ENCODE measurements at regions not wholly inside any gene's neighbourhood (a gene's known extent, or its start where the extent isn't known, plus 50 kb on each side); places are given as distances from the start of the nearest gene placed in this dataset.
"Not testable (repeated sequence)": the region's sequence is repeated elsewhere in the genome, so short reads cannot be mapped to it uniquely, and the experiment has no call there.

DNA sequence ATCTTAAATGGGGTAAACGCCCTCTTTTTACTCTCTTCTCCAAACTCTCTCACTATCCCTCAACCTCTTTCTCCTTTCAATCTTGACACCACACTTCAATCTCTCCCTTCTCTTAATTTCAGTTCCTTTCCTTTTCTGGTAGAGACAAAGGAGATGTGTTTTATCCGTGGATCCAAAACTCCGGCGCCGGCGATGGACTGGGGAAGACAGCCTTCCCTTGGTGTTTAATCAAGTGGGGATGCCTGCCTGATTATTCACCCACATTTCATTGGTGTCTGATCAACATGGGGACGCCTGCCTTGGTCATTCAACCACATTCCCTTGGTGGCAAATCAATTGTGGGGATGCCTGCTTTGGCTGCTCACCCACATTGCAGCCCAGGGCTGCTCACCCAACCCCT is 205.3 kb upstream of the FKBP1C start:
- CTCF ChIA-PET, POLR2A ChIA-PET: not testable (repeated sequence)

GRCh38 chr6:63010962-63011361 is 200.3 kb upstream of the FKBP1C start:
- POLR2A ChIA-PET, CTCF ChIA-PET: not testable (repeated sequence)

- CTCF ChIA-PET = no interaction called here
- POLR2A ChIA-PET = no interaction called here
Measured at GRCh38 chr6:63014290-63014689, 197.0 kb upstream of the FKBP1C start.

- CTCF ChIA-PET = no interaction called here
- POLR2A ChIA-PET = no interaction called here
Measured at GRCh38 chr6:63022631-63023030, 188.6 kb upstream of the FKBP1C start.

DNA sequence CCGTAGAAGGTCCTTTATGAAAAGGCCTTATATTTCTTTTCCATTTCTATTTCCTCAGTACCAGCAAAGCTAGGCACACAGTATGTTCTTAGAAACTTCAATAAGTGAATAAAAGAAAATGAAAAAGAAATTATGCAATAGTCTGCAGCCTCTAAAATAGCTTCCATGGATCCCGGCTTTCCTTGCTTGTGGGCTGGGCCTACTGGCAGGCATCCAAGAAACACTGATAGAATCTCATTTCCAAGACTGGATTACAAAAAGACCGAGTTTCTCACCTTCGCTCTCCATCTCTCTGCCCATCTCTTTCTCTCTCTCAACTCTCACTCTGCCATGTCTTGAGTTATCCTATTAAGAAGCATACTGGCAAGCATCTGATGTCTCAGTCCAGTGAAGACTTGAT is 187.5 kb upstream of the FKBP1C start:
- POLR2A ChIA-PET = no interaction called here
- CTCF ChIA-PET = no interaction called here

DNA sequence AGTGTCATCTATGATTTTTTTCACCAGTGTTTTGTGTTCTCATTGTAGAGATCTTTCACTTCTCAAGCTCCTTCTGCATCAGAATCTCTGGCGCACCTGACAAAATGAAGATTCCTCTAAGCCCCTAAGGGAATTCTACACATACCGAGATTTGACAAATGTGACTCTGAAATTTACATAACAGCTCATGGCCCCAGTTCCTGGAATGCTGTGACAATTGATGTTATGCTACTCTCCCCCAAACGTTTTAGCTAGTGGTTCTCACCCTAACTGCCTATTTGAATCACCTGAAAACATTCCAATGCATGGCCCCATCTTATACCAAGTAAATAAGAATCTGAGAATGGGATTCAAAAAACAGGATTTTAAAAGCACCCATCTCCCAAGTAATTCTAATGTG is 162.1 kb upstream of the FKBP1C start:
- CTCF ChIA-PET = no interaction called here
- POLR2A ChIA-PET = no interaction called here

- CTCF ChIA-PET, POLR2A ChIA-PET: not testable (repeated sequence)
Measured at GRCh38 chr6:63053206-63053605, 158.1 kb upstream of the FKBP1C start.

GRCh38 chr6:63058601-63059000 is 152.7 kb upstream of the FKBP1C start:
- POLR2A ChIA-PET = no interaction called here
- CTCF ChIA-PET = no interaction called here

DNA sequence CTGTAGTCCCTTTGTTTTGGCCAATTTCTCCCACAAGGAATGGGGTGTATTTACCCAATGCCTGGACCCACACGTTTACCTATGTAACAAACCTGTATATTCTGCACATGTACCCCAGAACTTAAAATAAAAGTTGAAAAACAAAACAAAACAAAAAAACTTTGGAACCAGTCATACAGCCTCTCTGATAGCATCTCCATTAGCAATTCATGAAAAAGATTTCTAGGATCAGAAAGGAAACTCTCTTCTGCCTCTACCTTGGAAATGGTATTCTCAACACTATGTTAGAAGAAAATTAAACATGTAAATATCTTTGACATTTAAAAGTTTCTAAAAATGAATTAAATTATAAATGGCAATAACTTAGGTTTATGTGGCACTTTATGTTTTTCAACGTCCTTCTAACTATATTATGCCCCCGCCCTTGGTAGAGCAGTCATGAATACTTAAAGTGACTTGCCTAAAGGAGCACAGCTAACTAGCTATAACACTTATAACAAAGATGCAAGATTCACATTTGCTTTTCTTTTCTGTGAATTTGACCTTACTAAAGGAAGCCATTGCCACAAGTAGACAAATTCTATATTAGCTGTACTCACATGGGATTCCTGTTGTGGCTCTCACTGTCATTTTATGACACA is 147.5 kb upstream of the FKBP1C start:
- POLR2A ChIA-PET = no interaction called here
- CTCF ChIA-PET = no interaction called here

- POLR2A ChIA-PET = no interaction called here
- CTCF ChIA-PET = no interaction called here
Measured at GRCh38 chr6:63066055-63066704, 145.1 kb upstream of the FKBP1C start.

GRCh38 chr6:63094947-63095346 is 116.3 kb upstream of the FKBP1C start:
- CTCF ChIA-PET = no interaction called here
- POLR2A ChIA-PET = no interaction called here

DNA sequence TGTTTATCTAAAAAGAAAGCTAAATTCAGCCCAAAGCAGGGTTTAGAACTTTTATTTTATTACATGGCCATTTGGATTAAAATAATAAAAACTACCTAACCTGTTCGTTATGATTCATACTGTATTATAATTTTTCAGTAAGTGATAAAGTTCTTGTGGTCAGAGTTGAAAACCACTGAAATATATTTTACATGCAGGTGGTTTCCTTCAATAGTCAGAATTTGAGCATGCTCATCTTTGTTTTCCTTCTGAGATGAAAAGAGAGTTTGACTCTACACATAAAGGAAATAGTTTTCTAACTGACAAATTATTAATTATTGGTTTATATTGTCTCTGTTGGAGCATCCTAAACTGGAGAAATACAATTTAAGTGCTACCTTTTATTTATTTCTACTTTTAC is 114.0 kb upstream of the FKBP1C start:
- ChIA-PET CTCF (no interaction called here), POLR2A (no interaction called here)

- POLR2A ChIA-PET = no interaction called here
- CTCF ChIA-PET = no interaction called here
Measured at GRCh38 chr6:63098789-63099188, 112.5 kb upstream of the FKBP1C start.

DNA sequence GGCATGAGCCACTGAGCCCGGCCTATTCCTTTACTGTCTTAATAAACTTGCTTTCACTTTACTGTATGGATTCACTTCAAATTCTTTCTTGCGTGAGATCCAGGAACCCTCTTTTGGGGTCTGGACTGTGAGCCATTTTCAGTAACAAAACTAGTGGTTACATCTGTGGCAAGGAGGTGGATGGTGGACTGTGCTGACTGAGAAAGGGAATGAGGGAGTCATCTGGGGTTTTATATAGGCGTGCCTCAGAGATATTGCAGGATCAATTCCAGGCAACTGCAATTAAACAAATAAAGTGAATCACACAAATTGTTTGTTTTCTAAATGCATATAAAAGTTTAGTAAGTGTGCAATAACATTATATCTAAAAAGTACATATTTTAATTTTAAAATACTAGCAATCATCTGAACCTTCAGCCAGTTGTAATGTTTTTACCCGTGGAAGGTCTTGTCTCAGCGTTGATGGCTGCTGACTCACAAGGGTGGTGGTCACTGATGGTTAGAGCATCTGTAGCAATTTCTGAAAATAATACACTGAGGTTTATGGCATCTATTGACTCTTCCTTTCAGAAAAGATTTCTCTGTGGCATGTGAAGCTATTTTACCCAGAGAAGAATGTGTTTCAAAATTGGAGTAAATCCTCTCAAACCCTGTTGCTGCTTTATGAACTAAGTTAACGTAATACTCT is 111.4 kb upstream of the FKBP1C start:
- ChIA-PET POLR2A (no interaction called here), CTCF (no interaction called here)

- ChIA-PET CTCF (no interaction called here), POLR2A (no interaction called here)
Measured at GRCh38 chr6:63114610-63115211, 96.6 kb upstream of the FKBP1C start.

DNA sequence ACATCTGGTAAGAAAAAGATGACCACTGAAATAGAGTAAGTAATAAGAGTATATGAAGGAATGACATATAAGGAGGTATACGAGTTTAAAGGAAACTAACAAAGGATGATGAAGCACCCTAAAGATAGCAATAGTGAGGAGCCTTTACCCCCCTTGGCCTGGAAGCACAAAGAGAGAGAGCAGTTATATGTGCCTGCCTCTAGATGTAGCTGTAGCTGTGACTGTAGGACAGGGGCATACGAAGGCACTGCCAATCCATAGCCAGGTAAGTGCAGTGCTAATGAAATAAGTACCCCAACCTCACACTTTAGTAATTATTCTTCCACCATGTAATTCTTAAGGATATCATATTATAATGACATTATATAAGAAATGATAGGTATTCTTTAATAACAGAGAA is 90.1 kb upstream of the FKBP1C start:
- CTCF ChIA-PET = no interaction called here
- POLR2A ChIA-PET = no interaction called here

DNA sequence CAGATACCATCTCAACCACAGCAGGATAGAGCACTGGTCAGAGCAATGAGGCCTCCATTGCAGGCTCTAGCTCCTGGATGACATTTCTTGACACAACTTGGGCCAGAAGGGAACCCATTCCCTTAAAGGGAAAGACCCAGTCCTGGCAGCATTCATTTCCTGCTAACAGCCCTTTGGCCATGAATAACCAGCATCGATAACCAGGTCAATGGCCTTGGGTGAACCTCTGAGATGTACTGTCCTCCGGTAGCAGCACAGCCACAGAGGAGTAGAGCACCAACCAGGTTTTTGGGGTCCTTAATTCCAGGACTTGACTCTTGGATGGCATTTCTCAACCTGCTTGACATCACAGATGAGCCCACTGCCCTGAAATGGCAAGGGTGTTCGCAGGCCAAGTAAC is 71.2 kb upstream of the FKBP1C start:
- CTCF ChIA-PET = no interaction called here
- POLR2A ChIA-PET = no interaction called here

GRCh38 chr6:63140692-63141318 is 70.5 kb upstream of the FKBP1C start:
- ChIA-PET CTCF (no interaction called here), POLR2A (no interaction called here)

- POLR2A ChIA-PET = no interaction called here
- CTCF ChIA-PET = no interaction called here
Measured at GRCh38 chr6:63149730-63150129, 61.5 kb upstream of the FKBP1C start.

DNA sequence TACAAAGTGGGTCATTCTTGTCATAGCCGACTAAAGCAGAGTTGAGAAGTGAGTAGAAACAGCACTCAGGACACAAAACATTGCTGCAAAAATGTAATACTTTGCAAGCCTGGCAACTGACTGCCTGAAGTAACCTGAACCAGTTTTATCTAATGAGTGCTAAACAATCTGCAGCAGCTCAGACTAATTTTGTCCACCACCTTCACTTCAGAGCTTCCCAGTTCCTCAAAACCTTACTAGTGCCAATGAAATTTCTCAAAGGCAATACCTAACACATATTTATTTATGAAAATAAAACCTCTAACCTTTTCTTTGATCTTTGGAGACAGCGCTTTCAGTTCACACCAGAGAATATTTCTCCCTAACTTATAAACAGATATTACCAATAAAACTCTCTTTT is 56.7 kb upstream of the FKBP1C start:
- CTCF ChIA-PET = no interaction called here
- POLR2A ChIA-PET = no interaction called here
